HUDEP-2 (cell line): ENCODE measurements at regions not wholly inside any gene's neighbourhood (a gene's known extent, or its start where the extent isn't known, plus 50 kb on each side); places are given as distances from the start of the nearest gene placed in this dataset.

Source experiments
- DNase-seq, 76 experiments: peaks; one replicate each; lab custom pipeline; 2025; ENCODE audit not compliant: unreplicated experiment in 76 of 76; lab: John Stamatoyannopoulos, UW

DNA sequence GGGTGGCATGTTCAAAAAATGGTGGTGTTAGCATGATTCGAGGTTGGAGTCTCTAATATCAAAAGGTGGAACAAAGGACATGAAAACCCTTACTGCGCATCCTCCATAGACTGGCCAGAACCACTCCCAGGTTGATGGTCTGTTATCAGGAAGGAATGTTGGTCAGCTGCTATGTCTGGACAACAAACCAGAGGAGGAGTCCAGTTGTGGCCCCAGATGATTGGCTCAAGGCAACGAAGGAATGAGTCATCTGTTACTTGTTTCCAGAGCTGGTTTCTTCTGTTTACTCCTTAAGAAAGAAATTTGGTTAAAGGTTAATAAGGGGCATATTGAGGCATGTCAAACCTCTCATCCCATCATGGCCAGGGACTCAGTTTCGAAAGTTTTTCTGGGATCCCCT, 56.8 kb upstream of the GRIA4 start:
- no peak for DNase-seq

DNA sequence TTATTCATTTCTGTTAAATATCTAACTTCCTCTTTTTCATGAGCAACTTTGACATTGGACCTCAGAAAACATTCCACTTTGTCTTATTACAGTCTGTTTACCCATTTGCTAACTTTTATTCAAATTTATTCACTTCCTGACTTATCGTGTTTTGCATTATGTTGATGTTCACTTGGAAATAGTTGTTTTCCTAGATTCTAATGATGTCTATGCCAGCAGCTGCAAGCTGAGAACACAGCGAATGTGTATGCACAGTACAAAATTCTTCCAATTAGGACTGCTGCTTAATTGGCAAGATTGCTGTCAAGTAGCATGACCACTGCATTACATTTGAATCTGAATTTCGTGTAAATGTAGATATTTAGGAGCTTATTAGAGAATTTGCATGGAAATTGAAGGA, 61.5 kb upstream of the GRIA4 start:
- DNase-seq: no peak

DNA sequence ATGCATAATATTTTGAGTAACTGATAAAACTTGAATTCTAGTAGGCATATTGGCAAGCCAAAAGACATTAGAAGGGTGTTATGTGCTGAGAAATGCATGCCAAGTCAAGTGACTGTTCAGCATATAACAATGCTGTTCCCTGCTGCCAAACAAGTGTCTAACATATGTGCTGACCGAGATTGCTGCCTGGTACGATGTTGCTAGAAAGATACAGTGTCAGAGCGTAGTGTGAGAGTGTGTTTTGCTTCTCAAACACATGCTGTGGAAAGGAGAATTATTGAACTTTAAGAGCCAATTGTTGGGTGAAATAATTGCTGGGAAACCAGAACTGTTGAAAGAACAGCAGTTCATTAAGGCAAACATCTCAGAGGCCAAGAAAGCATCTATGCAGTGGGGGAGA, 71.3 kb upstream of the GRIA4 start:
- no peak for DNase-seq

DNA sequence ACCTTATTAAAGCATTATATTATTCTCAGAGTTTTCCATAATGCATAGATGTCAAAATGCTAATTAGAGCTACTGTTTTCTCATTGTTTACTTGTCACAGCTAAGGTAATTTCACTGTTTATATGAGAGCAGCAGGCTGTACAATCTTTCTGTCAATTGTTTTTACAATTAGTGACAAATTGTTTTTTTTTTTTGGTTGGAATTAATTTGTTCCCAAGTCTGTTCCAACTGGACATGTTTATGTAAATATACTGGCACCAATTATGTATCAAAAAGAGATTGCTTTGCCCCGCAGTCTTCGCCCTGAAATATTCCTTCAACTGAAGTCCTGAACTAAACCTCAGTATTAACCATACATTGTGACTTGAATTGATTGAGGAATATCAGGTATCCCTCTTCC, 72.3 kb upstream of the GRIA4 start:
- DNase-seq: no peak

DNA sequence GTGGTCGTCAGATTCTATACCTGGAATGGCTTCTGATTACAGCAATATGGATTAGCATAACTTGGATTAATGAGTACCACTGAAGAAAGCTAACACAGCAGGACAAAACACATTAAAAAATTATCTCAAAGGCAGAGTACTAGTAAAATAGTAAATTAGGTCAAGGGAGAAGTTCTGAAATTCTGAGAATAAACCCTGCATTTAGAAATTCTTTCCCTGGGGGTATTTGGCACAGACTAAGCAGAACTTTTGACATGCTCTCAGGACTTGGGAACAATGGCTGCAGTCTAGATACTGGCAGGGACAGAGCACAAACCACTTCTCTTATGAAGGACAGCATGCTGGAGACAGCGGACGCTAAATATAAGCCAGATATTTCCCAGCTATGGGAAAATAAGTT, 85.6 kb upstream of the GRIA4 start:
- no peak for DNase-seq

DNA sequence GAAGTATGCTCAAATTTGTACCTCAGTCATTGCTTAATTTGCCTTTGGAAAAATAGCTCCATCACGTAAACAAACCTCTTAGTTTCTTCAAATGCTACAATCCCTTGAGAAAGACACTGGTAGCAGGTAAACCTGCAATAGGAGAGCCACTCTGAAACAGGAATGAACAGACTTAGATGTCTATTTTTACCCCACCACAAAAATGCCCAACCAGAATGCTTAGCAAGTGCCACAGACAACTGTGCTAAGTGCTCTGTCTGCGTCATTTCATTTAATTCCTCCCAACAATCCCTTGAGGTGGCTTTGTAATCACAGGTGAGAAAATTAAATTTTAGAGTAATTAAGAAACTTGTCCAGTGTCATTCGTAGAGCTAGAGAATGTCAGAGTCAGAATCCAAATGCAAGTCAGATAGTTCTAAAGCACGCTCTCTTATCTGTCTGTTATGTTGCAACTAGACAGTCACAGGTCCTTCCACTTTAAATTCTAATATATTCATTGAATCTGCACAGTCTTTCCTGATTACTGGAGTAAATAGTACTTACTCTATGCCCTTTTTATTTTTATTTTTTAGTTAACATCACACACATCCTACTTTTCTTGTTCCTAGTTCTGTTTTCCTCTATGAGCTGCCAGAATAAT, 89.0 kb upstream of the GRIA4 start:
- DNase-seq: no peak

DNA sequence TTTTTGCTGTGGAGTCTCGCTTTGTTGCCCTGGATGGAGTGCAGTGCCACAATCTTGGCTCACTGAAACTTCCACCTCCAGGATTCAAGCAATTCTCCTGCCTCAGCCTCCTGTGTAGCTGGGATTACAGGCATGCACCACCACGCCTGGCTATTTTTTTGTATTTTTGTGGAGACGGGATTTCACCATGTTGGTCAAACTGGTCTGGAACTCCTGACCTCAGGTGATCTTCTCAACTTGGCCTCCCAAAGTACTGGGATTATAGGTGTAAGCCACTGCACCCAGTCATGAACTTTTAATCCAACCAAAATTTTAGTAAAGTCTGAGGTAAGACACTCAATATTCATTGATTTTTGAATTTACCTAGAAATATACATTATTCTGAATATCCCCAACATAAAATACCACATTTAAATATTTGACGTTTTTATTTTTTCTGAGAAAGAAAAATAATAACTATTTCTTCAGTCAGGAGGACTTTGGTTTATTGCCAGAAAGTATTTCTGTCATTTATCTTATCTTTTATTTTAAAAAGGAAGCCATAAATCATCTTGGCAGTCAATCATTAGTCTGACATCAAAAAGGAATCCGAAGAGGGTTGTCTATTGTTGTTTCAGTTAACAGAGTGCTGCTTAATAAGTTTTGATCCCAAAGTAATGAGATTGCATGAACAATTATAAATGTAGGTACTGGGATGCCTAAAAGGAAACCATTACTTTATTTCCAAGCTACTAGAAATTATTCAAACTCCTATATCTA, 102.2 kb upstream of the GRIA4 start:
- DNase-seq: no peak

DNA sequence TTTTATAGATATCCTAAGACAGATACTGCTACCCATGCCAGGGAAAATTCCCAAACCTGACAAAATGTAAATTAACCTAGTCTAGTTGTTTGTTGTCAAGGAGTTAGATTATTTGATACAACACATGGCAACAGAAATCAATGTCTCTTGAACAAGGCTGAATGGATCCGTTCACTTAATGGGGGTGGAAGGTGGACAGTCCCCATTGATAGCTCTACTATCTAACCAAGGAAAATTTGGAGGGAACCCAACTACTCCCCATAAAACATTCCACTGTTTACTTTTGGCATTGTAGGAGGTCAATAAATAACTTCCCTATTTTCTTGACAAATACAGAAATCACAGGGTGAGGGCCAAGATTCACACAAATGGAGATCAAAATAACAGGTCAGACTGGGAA, 117.9 kb upstream of the GRIA4 start:
- DNase-seq: no peak

DNA sequence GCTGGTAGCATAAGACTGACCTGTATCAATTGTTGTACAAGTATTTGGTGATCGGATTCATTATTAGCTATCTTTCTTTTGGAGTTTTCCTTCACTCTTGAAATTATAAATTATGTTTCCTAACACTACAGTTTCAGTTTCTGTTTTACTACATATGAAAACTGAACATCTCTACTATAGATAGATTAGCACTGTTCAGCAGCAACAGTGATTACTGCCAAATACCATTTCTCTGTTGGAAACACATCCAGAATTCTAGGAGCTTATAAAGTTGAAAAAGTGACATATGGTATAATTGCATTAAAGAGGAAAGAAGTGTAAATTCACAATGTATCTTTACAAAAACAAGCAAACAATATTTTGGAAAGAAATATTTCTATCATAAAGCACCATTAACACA, 118.5 kb upstream of the GRIA4 start:
- DNase-seq: no peak

DNA sequence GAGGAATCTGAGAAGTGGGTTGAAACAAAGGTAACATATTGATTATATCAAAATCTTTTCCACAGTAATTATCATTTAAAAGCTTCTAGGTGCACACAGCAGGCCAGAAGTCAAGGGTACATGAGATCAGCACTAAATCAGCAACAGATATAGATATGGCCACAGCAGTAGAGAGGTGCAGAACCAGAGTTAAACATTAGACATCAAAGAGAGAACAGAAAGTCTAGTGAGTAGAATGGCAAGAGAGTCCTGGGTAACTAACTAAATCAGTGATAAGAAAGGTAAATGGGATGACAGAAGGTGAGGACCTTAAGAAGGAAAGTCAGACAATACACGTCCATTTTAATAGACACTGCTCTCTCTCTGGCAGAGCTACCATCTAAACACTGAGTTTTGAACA, 119.5 kb upstream of the GRIA4 start:
- no peak for DNase-seq

DNA sequence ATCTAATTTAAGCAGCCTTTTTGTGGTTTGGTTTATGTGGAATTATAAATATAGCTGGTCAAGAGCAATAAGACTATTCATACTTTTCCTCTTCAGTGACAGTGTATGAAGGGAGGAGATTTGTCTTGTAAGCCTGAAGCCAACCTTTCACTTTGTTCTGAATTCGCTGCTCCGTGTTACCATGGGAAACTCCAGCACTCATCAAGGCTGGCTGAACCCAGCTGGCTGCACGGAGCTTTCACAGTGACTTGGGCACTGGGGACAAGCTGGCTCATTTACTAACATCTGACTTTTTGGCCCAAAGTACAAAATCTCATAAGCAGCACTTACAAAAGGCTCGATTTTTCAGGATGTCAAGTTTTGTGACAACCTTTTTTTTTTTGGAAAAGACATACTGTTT, 120.4 kb upstream of the GRIA4 start:
- no peak for DNase-seq

DNA sequence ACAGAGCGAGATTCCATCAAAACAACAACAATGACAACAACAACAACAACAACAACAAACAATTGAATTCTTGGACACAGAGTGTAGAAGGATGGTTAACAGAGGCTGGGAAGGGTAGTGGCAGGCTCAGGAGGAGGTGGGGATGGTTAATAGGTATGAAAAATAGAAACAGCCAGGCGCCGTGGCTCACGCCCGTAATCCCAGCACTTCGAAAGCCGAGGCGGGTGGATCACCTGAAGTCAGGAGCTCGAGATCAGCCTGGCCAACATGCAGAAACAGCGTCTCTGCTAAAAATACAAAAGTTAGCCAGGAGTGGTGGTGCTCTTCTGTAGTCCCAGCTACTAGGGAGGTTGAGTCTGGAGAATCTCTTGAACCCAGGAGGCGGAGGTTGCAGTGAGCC, 122.9 kb upstream of the GRIA4 start:
- no peak for DNase-seq

DNA sequence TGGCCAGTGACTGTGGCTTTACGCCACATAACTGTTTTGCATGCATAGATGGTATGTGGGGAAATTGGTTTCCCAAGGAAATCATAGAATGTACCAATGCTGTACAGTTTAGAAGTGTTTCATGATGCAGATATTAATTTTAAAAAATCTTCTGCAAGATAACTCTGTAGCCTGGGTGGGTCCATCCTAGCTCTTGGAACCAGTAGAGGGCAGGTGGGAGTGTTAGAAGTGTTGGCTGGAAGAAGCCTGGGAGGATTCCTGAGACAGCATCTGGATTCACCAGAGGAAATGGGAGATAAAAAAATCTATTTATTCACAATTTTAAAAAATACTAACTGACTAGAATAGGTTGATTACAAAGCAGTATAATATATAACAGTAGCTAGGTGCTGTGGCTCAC, 139.9 kb upstream of the GRIA4 start:
- DNase-seq: no peak

DNA sequence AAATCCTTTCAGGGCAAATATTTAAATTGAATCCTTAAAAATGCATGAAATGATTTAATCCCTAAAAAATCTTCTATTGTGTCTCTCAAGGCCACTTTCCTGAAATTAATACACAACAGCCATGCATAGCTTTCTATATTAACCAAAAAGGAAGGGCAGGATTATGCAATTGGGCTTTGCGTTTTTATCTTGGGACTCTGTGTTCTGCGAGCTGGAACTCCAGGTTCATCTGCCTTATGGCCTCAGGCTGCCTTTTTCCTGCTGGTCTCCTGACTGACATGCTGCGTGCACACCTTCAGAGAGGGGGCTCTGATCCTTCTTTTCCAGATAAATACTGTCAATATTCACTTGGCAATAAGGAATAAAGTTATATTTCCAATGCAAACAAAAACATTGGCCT, 141.7 kb upstream of the GRIA4 start:
- no peak for DNase-seq

DNA sequence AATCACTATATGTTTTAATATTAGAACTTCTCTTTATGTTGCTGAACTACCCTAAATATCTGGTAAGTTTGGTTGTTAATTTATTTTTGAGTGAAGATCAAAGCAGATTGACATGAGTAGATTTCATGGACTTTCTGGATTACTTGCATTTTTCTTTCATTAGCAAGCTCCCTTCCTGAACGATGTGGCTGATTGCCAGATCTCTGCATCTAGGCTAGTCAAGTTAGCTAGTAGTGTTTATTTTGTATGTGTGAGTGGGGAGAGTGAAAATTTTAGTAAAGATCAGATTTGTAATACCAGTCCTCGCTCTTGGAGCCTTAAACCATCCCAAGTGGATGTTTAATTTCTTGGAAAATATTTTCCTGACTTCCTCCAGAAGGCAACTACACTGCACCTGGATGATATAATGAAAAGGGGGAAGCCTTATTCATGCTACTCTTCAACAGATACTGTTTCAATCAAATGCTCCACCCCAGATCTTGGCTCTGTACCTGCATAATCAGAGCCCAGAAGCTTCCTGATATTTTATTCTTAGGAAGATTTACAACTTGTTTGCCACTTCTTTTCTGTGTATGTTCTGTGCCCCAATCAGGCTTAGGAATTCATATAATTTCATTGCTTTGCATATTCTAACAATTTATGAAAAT, 143.2 kb upstream of the GRIA4 start:
- no peak for DNase-seq

DNA sequence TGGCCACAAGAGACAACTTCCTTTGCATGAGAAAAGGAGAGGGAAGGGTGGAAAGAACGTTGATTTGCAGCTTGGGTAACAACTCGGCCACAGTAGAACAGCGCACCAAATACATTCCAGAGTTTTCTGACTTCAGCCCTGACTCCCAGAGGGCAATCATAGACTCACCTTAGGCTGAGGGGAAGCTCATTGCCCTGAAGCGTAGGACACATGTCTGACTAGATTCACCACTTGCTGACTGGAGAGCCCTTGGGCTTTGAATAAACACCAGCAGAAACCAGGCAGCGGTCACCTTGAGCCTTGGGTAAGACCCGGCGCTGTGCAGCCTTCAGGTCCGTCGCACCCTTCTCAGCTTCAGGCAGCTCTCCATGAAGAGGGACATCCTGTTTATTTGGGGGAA, 151.8 kb upstream of the GRIA4 start:
- DNase-seq: no peak

DNA sequence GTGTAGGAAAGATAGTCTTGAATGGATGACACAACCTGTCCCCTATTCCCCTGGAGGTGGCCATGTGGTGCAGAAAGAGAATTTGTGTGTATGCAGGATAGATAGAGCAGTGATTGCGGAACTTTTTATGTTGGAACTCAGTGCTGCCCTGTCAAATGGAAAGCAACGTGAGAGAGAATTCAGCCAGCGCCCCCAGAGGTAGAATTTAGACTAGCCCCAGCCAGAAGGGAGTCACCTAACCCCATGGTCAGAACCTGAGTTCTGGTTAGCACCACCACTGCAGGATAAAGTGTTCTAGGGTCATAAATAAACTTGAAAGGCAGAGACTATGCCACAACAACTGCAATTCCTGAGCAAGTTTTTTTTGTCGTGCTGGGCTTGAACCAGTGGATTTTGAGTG, 152.9 kb upstream of the GRIA4 start:
- DNase-seq: no peak

DNA sequence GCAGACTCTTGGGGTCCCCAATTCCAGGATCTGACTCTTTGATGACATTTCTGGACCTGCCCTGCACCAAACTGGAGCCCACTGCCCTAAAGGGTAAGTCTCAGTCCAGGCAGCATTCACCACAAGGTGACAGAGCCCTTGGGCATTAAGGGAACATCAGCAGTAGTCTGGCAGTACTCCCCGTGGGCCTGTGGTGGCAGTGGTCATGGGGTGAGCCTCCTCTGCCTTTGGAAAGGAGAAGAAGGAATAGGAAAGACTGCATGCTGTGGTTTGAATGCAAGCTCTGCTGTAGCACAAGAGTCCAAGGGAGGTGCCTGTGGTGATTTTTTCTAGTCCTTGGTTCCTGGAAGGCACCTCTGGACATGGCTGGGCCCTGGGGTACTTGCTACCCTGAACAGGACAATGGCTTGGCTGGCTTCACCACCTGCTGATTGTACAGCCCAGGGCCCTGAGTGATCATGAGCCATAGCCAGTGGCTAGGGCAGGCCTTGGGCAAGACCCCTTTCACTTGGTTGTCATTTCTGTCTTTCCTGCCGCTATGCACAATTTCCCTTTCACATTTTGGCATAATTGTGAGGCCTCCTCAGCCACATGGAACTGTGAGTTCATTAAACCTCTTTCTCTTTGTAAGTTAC, 160.7 kb upstream of the GRIA4 start:
- no peak for DNase-seq

DNA sequence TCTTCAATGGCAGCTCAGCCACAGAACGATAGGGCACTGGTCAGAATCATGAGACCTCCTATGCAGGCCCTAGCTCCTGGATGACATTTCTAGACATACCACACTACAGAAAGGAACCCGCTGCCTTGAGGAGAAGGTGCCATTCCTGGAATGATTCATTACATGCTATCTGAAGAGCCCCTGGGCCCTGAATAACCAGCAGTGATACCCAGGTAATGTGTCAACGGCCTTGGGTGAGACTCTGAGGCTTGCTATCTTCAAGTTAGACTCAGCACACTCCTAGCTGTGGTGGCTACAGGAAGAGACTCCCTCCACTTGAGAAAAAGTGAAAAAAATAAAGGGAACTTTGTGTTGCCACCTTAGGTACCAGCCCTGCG, 161.2 kb upstream of the GRIA4 start:
- DNase-seq: no peak

DNA sequence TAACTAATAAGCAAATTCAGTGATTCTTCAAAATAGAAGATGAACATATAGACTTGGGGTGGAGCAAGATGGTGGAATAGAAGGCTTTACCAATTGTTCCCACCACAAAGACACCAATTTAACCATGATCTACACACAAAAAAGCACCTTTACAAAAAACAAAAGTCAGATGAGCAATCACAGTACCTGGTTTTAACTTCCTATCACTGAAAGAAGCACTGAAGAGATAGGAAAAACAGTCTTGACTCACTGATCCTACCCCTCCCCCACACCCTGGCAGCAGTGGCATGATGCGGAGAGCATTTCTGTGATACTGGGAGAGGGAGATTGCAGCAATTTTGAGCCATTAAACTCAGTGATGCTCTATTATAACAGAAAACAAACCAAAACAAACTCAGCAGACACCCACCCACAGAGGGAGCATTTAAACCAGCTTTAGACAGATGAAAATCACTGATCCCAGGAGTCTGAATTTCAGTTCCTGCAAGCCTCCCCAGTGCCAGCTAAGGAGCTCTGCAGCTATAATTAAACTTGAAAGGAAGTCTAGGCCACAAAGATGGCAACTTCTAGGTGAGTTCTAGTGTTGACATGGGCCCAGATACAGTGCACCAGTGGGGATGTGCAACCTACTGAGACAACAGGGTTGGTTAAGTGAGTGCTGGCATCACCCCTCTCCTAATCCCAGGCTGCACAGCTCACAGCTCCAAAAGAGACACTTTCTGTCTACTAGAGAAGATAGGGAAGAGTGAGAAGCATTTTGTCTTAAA, 161.8 kb upstream of the GRIA4 start:
- DNase-seq: no peak

DNA sequence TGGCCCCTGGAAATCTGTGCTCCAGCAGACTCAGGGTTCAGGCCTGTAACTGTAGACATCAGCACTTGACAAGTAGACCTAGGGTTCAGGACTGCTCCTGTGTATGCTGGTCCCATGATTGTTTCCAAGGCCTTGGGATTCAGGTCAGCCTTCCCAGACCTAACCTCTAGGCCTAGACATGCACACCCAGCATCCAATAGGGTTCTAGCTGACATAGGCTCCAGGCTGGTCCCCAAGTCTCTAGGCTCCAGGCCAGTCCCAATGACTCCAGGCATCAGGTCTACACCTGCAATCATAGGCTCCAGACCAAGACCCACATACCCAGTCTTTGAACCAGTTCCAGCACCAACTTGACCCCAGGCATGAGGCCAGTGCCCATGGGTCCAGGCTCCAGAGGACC, 166.2 kb upstream of the GRIA4 start:
- DNase-seq: no peak
